ENCODE measurements at regions not wholly inside any gene's neighbourhood (a gene's known extent, or its start where the extent isn't known, plus 50 kb on each side); places are given as distances from the start of the nearest gene placed in this dataset.
A peak's percentile ranks its signal among the peaks of the same experiment; 100 is the strongest.

DNA sequence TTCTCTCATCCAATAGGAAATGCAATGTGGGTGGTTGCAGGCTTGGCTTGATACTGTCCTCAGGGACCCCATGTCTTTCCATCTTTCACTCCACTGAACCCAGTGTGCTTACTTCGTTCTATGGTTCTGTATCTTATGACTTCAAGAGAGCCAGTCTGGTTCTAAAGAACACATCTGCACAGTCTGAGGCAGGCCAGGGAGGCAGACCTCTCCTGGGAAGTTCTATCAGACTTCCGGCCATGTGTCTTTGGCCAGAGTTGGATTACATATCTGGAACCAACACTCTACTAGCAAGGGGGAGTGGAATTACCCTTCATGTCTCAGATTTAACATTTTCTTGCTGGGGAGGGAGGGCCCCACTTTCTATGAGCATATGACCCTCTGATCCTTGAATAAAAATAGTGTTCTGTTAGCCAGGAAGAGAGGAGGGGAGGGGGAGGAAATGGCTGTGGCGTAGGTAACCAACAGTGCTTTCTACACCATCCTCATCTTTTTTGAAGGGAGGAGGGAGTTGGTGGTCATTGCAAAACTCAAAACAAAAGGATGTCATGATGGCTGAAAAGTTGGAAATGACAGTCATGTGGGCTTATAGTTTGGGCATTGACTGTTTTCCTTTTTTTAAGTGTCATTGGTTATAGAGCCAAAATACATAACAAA lies 370.2 kb downstream of the GATA3 start:
- Histone ChIP-seq H3K4me3 (ENCODE audit: low read depth in 1 of 2, low read length in 2 of 2) (no peak overlapping the region), H3K9me3 (ENCODE audit: control insufficient read depth in 2 of 2, insufficient read depth in 1 of 2, low read depth in 1 of 2, low read length in 1 of 2) (no peaks in the 10 kb centered on the region), H3K27me3 (ENCODE audit: control insufficient read depth in 1 of 2, insufficient read depth in 2 of 2, low read length in 2 of 2) (no peaks in the 10 kb centered on the region), H3K27ac (ENCODE audit: low read depth in 2 of 2, low read length in 1 of 2) (no peak overlapping the region), H3K4me1 (ENCODE audit: control insufficient read depth in 2 of 2, insufficient read depth in 2 of 2, low read length in 1 of 2) (no peaks in the 10 kb centered on the region), H3K36me3 (ENCODE audit: control insufficient read depth in 2 of 2, insufficient read depth in 2 of 2, low read length in 1 of 2) (no peaks in the 10 kb centered on the region)
- WGBS, 2 donors, result 70 to 78% methylated on average over 3 of the region's 3 CpGs

DNA sequence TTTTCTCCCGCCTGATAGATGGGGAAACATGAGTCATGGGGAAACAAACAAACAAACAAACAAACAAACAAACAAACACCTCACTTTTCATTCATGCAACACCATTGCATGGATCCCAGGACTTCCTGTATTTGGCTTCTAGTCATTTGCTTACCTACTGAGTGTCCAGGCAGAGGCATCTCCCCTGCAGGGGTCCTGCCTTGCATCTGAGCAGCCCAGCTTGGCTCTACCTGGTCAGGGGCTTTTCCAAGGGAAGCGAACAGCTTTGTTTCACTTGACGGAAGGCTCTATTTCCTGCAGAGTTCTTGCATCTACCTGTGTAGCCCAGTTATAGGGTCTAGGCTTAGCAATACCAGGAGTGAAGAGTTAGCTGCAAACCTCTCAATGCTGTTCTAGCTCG lies 374.2 kb downstream of the GATA3 start:
- Histone ChIP-seq H3K4me3 (ENCODE audit: low read depth in 1 of 2, low read length in 2 of 2) (no peak overlapping the region), H3K27me3 (ENCODE audit: control insufficient read depth in 1 of 2, insufficient read depth in 2 of 2, low read length in 2 of 2) (no peaks in the 10 kb centered on the region)
- 77 to 91% methylated on average over 4 of the region's 4 CpGs for WGBS, 2 donors

DNA sequence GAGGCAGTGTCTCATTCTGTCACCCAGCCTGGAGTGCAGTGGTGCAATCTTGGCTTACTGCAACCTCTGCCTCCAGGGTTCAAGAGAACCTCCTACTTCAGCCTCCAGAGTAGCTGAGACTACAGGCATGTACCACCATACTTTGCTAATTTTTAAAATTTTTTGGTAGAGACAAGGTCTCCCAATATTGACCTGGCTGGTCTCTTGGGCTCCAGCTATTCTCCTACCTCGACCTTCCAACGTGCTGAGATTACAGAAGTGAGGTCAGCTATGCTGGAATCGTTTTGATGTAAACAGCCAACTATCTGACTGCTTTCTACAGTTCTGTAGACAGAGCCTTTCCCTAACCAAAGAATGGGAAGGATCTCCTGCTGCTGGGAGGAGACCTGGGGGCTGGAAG lies 375.8 kb downstream of the GATA3 start:
- H3K9me3 ChIP-seq (ENCODE audit: control insufficient read depth in 2 of 2, insufficient read depth in 1 of 2, low read depth in 1 of 2, low read length in 1 of 2), result no peaks in the 10 kb centered on the region
- peaks cover 0 to 3% of the 10 kb centered on the region in 2 donors for H3K4me1 ChIP-seq (ENCODE audit: control insufficient read depth in 2 of 2, insufficient read depth in 2 of 2, low read length in 1 of 2)
- H3K36me3 ChIP-seq (ENCODE audit: control insufficient read depth in 2 of 2, insufficient read depth in 2 of 2, low read length in 1 of 2), result no peaks in the 10 kb centered on the region
- no peaks in the 10 kb centered on the region for H3K27me3 ChIP-seq (ENCODE audit: control insufficient read depth in 1 of 2, insufficient read depth in 2 of 2, low read length in 2 of 2)
- 51 to 70% methylated on average over 3 of the region's 3 CpGs for WGBS, 2 donors
- H3K27ac ChIP-seq (ENCODE audit: low read depth in 2 of 2, low read length in 1 of 2), result no peak overlapping the region
- no peak overlapping the region for H3K4me3 ChIP-seq (ENCODE audit: low read depth in 1 of 2, low read length in 2 of 2)

More for the DNA sequence above, 374.2 kb downstream of the GATA3 start:
- no peak overlapping the region for H3K27ac ChIP-seq (ENCODE audit: low read depth in 2 of 2, low read length in 1 of 2)
- no peaks in the 10 kb centered on the region for H3K4me1 ChIP-seq (ENCODE audit: control insufficient read depth in 2 of 2, insufficient read depth in 2 of 2, low read length in 1 of 2)
- no peaks in the 10 kb centered on the region for H3K36me3 ChIP-seq (ENCODE audit: control insufficient read depth in 2 of 2, insufficient read depth in 2 of 2, low read length in 1 of 2)
- H3K9me3 ChIP-seq (ENCODE audit: control insufficient read depth in 2 of 2, insufficient read depth in 1 of 2, low read depth in 1 of 2, low read length in 1 of 2), result no peaks in the 10 kb centered on the region

DNA sequence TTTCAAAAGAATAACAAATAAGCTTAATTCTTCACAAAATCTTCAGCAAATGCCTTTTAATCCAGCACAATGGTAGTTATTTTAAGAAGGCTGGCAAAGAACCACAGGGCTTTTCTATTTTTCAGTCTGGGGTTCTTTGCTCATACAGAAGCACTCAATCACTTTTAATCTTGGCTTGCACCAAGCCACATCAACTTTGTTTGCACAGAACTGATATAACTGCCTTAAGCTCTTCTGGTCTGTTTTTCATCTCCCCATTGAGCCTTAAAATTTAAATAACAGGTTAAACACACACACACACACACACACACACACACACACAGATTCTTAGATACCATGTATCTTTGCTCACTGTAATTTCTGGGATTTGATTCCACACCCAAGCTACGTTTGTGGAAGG lies 377.0 kb downstream of the GATA3 start:
- H3K36me3 ChIP-seq (ENCODE audit: control insufficient read depth in 2 of 2, insufficient read depth in 2 of 2, low read length in 1 of 2), result no peaks in the 10 kb centered on the region
- no peak overlapping the region for H3K4me3 ChIP-seq (ENCODE audit: low read depth in 1 of 2, low read length in 2 of 2)
- WGBS, 2 donors, result 22 to 27% methylated on average over 1 of the region's 1 CpG
- H3K9me3 ChIP-seq (ENCODE audit: control insufficient read depth in 2 of 2, insufficient read depth in 1 of 2, low read depth in 1 of 2, low read length in 1 of 2), result no peaks in the 10 kb centered on the region
- peaks cover 0 to 3% of the 10 kb centered on the region in 2 donors for H3K4me1 ChIP-seq (ENCODE audit: control insufficient read depth in 2 of 2, insufficient read depth in 2 of 2, low read length in 1 of 2)
- no peak overlapping the region for H3K27ac ChIP-seq (ENCODE audit: low read depth in 2 of 2, low read length in 1 of 2)
- H3K27me3 ChIP-seq (ENCODE audit: control insufficient read depth in 1 of 2, insufficient read depth in 2 of 2, low read length in 2 of 2), result no peaks in the 10 kb centered on the region

DNA sequence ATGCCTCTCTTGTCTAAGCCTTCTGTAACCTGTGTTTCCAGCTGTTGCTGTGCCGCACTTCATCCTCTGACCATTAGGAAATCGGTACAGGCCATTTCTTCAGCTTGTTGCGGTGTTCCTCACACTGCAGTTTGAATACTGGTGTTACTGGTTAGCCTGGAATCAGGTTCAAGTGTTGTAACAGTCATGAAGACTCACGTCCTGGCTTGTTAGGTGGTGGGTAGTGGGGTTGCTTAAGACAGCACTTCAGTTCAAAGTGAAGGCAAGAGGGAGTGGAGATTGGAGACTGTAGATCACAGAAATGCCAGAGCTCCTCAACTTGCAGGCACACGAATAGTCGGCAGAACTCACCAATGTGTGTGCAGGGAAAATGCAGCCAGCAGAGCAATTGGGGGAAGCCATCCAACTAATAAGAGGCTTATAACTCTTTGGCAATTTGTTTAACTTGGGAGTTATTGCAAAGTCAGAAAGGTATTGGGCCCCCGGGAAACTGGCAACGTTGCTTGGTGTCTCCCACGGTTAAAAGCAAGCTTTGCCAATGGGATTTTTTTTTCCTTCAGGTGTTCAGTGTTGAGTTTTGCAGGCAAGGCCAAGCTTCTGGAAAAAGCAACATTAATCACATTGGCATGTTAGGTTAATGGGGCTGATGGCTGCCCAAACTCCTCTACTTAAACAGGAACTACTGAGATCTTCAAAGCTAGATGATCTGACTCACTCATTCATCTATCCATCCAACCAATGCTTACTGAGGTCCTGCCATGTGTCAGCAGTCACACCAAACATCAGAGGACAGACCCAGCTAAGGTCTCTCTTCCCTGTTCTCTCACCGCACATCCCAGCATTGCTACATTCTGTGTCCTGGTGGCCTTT lies 380.9 kb downstream of the GATA3 start:
- 46 to 62% methylated on average over 10 of the region's 10 CpGs for WGBS, 2 donors
- Histone ChIP-seq H3K4me3 (ENCODE audit: low read depth in 1 of 2, low read length in 2 of 2) (no peak overlapping the region), H3K27ac (ENCODE audit: low read depth in 2 of 2, low read length in 1 of 2) (peak overlapping the region; percentile 45 to 63), H3K4me1 (ENCODE audit: control insufficient read depth in 2 of 2, insufficient read depth in 2 of 2, low read length in 1 of 2) (peaks cover 0 to 3% of the 10 kb centered on the region in 2 donors), H3K9me3 (ENCODE audit: control insufficient read depth in 2 of 2, insufficient read depth in 1 of 2, low read depth in 1 of 2, low read length in 1 of 2) (no peaks in the 10 kb centered on the region), H3K27me3 (ENCODE audit: control insufficient read depth in 1 of 2, insufficient read depth in 2 of 2, low read length in 2 of 2) (no peaks in the 10 kb centered on the region), H3K36me3 (ENCODE audit: control insufficient read depth in 2 of 2, insufficient read depth in 2 of 2, low read length in 1 of 2) (no peaks in the 10 kb centered on the region)

DNA sequence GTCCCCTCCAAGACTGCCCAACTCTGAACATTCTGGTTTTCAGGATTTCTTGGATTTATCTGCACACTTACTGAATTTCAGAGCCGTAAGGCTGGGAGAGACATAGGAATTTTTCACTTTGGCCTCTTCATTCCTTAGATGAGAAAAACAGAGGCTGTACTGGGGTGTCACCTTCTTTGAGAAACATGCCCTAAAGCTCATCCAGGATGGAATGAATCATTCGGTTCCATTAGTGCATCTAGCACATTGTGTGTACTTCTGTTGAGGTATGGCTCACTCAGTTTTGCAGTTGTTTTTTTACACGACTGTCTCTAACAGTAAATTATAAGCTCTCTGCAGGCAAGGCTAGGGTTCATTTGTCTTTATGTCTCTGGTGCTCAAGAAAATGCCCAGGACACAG lies 383.4 kb downstream of the GATA3 start:
- H3K4me3 ChIP-seq (ENCODE audit: low read depth in 1 of 2, low read length in 2 of 2), result no peak overlapping the region
- H3K27ac ChIP-seq (ENCODE audit: low read depth in 2 of 2, low read length in 1 of 2), result no peak overlapping the region
- 78 to 80% methylated on average over 3 of the region's 3 CpGs for WGBS, 2 donors
- H3K9me3 ChIP-seq (ENCODE audit: control insufficient read depth in 2 of 2, insufficient read depth in 1 of 2, low read depth in 1 of 2, low read length in 1 of 2), result no peaks in the 10 kb centered on the region
- H3K36me3 ChIP-seq (ENCODE audit: control insufficient read depth in 2 of 2, insufficient read depth in 2 of 2, low read length in 1 of 2), result no peaks in the 10 kb centered on the region
- no peaks in the 10 kb centered on the region for H3K27me3 ChIP-seq (ENCODE audit: control insufficient read depth in 1 of 2, insufficient read depth in 2 of 2, low read length in 2 of 2)
- peaks cover 0 to 3% of the 10 kb centered on the region in 2 donors for H3K4me1 ChIP-seq (ENCODE audit: control insufficient read depth in 2 of 2, insufficient read depth in 2 of 2, low read length in 1 of 2)

DNA sequence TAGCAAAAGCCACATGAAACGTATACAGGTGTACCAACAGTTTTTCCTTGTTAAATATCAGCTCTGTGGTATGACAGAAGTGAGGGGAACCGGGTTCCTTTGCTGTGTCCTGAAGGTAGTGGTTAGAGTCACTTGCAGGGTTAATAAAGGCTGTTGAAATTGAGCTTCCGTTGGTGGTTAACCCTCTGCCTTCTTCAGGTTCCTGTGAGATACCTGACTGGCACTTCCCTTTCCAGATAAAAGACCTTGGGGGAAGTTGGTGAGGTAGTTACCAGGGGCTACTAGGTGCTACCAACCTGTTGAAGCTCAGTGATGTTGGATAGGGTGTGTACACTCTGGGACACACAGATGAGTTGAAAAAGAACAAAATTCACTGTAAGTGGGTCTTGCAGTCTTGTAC lies 384.1 kb downstream of the GATA3 start:
- H3K4me3 ChIP-seq (ENCODE audit: low read depth in 1 of 2, low read length in 2 of 2), result no peak overlapping the region
- no peaks in the 10 kb centered on the region for H3K36me3 ChIP-seq (ENCODE audit: control insufficient read depth in 2 of 2, insufficient read depth in 2 of 2, low read length in 1 of 2)
- no peak overlapping the region for H3K27ac ChIP-seq (ENCODE audit: low read depth in 2 of 2, low read length in 1 of 2)
- 57 to 67% methylated on average over 3 of the region's 3 CpGs for WGBS, 2 donors
- H3K27me3 ChIP-seq (ENCODE audit: control insufficient read depth in 1 of 2, insufficient read depth in 2 of 2, low read length in 2 of 2), result no peaks in the 10 kb centered on the region
- H3K4me1 ChIP-seq (ENCODE audit: control insufficient read depth in 2 of 2, insufficient read depth in 2 of 2, low read length in 1 of 2), result peaks cover 0 to 3% of the 10 kb centered on the region in 2 donors
- no peaks in the 10 kb centered on the region for H3K9me3 ChIP-seq (ENCODE audit: control insufficient read depth in 2 of 2, insufficient read depth in 1 of 2, low read depth in 1 of 2, low read length in 1 of 2)

DNA sequence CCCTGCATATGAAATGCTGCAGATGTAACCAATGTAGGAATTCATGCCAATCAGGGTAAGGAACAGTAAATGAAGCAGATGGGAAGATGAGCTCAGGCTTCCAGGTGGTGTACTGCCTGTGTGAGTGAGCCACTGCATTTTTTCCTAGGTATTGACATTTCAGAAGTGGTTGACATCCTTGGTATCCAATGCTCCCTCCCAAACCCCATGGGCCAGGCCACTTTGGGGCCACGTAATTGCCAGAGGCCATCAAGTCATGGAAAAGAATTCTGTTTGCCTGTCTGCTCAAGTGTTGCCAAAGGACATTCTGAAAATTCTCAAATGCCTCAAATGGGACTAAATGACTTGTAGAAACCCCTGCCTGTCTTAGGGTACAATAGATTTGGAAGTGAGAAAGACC lies 384.6 kb downstream of the GATA3 start:
- Histone ChIP-seq H3K27me3 (ENCODE audit: control insufficient read depth in 1 of 2, insufficient read depth in 2 of 2, low read length in 2 of 2) (no peaks in the 10 kb centered on the region), H3K36me3 (ENCODE audit: control insufficient read depth in 2 of 2, insufficient read depth in 2 of 2, low read length in 1 of 2) (no peaks in the 10 kb centered on the region), H3K27ac (ENCODE audit: low read depth in 2 of 2, low read length in 1 of 2) (no peak overlapping the region), H3K4me3 (ENCODE audit: low read depth in 1 of 2, low read length in 2 of 2) (no peak overlapping the region), H3K4me1 (ENCODE audit: control insufficient read depth in 2 of 2, insufficient read depth in 2 of 2, low read length in 1 of 2) (peaks cover 0 to 3% of the 10 kb centered on the region in 2 donors), H3K9me3 (ENCODE audit: control insufficient read depth in 2 of 2, insufficient read depth in 1 of 2, low read depth in 1 of 2, low read length in 1 of 2) (no peaks in the 10 kb centered on the region)
- WGBS, 2 donors, result 76 to 84% methylated on average over 1 of the region's 1 CpG

DNA sequence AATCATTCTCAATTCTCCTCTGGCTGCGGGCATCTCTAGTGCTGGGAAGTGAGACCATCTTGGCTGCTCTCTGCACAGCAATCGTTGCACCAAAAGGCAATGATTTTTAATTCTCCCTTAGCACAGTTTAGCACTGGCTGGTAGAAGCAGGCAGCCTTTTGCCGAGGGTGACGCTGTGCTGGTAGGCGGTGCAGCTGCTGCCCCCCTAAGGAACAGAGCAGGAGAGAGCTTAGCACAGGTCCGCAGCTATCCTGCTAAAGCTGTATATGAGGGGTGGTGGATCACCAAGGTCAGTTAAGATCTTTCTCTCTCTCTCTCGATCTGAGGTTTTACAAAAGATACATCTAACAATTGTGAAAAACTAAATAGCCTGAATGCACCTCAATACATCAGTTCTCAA lies 390.1 kb downstream of the GATA3 start:
- H3K9me3 ChIP-seq (ENCODE audit: control insufficient read depth in 2 of 2, insufficient read depth in 1 of 2, low read depth in 1 of 2, low read length in 1 of 2), result no peaks in the 10 kb centered on the region
- no peaks in the 10 kb centered on the region for H3K36me3 ChIP-seq (ENCODE audit: control insufficient read depth in 2 of 2, insufficient read depth in 2 of 2, low read length in 1 of 2)
- no peak overlapping the region for H3K4me3 ChIP-seq (ENCODE audit: low read depth in 1 of 2, low read length in 2 of 2)
- WGBS, 2 donors, result 33 to 52% methylated on average over 7 of the region's 7 CpGs
- no peaks in the 10 kb centered on the region for H3K27me3 ChIP-seq (ENCODE audit: control insufficient read depth in 1 of 2, insufficient read depth in 2 of 2, low read length in 2 of 2)
- no peaks in the 10 kb centered on the region for H3K4me1 ChIP-seq (ENCODE audit: control insufficient read depth in 2 of 2, insufficient read depth in 2 of 2, low read length in 1 of 2)
- no peak overlapping the region for H3K27ac ChIP-seq (ENCODE audit: low read depth in 2 of 2, low read length in 1 of 2)

Data from esophagus (tissue), 2 donors.